ENCODE measurements at regions not wholly inside any gene's neighbourhood (a gene's known extent, or its start where the extent isn't known, plus 50 kb on each side); places are given as distances from the start of the nearest gene placed in this dataset.

GRCh38 chrX:20325786-20326388 is 59.2 kb upstream of the RPS6KA3 start:
- no peak for DNase-seq (ENCODE audit: low read depth)

- no peak for DNase-seq (ENCODE audit: low read depth)
These were observed 56.2 kb upstream of the RPS6KA3 start for GRCh38 chrX:20322887-20323286.

GRCh38 chrX:20320461-20321159 is 53.9 kb upstream of the RPS6KA3 start:
- DNase-seq (ENCODE audit: low read depth): no peak

- DNase-seq (ENCODE audit: low read depth): no peak
These were observed 52.3 kb upstream of the RPS6KA3 start for GRCh38 chrX:20319054-20319453.

- no peak for DNase-seq (ENCODE audit: low read depth)
These were observed 51.2 kb upstream of the RPS6KA3 start for GRCh38 chrX:20317873-20318272.

All from Daoy (cell line).